HEK293 (cell line): ENCODE measurements at regions not wholly inside any gene's neighbourhood (a gene's known extent, or its start where the extent isn't known, plus 50 kb on each side); places are given as distances from the start of the nearest gene placed in this dataset.

Experiments
- CTCF ChIA-PET: fragments of 350-600 bp; formaldehyde crosslinking; extraction: SDS; loops from one replicate; lab custom pipeline; 2021; ENCODE audit warnings: antibody characterized with exemption; lab: Yijun Ruan, JAX
- POLR2A ChIA-PET: fragments of 300-600 bp; formaldehyde crosslinking; extraction: SDS; loops from one replicate; lab custom pipeline; 2020; ENCODE audit warnings: antibody characterized with exemption, inconsistent platforms; lab: Yijun Ruan, JAX
- H3K27ac ChIP-seq: fragments of 200-500 bp; sonication (Bioruptor generic); 2 replicates; pipeline ENCODE4 v1.5.1; 2014; ENCODE audit warnings: low read depth, low read length, control low read depth, inconsistent platforms; ENCODE audit errors: extremely low read depth
- H3K36me3 ChIP-seq, 2 experiments: fragments of 200-500 bp in 1 of 2; sonication (Bioruptor generic) in 1 of 2; 1 replicate in 1 of 2; 2 replicates in 1 of 2; pipeline ENCODE4 v1.5.1; 2014 to 2017; ENCODE audit warnings: inconsistent platforms in 2 of 2, low read length in 2 of 2; ENCODE audit not compliant: control insufficient read depth in 2 of 2, insufficient read depth in 1 of 2
- H3K4me1 ChIP-seq: fragments of 200-500 bp; sonication (Bioruptor generic); 2 replicates; pipeline ENCODE4 v1.5.1; 2014; ENCODE audit warnings: mild to moderate bottlenecking, low read length, inconsistent platforms; ENCODE audit not compliant: control insufficient read depth, insufficient read depth
- H3K4me3 ChIP-seq: 2 replicates; pipeline ENCODE4 v1.5.1; 2011; ENCODE audit warnings: low read depth, mild to moderate bottlenecking, control low read depth, low read length, moderate library complexity
- H3K9me3 ChIP-seq: fragments of 200-500 bp; sonication (Bioruptor generic); 2 replicates; pipeline ENCODE4 v1.5.1; 2014; ENCODE audit warnings: low read depth, low read length, inconsistent platforms; ENCODE audit not compliant: control insufficient read depth, insufficient read depth
- HOXA7 ChIP-seq: sonication (generic); formaldehyde crosslinking; IDR thresholded peaks from 2 replicates; pipeline ENCODE4 v1.8.1; 2022; ENCODE audit warnings: missing genetic modification reagents, borderline replicate concordance
- KLF8 ChIP-seq: fragments of 450-650 bp; formaldehyde crosslinking; IDR thresholded peaks from 2 replicates; pipeline ENCODE4 v1.5.1; 2016; ENCODE audit warnings: missing biosample characterization, missing genetic modification characterization
- OVOL3 ChIP-seq: fragments of 450-650 bp; formaldehyde crosslinking; IDR thresholded peaks from 2 replicates; pipeline ENCODE4 v1.5.1; 2016; ENCODE audit warnings: missing biosample characterization, missing genetic modification characterization
- SP3 ChIP-seq: fragments of 450-650 bp; formaldehyde crosslinking; IDR thresholded peaks from 2 replicates; pipeline ENCODE4 v1.5.1; 2016; ENCODE audit warnings: missing biosample characterization, missing genetic modification characterization
- TRIM28 ChIP-seq: IDR thresholded peaks from 2 replicates; pipeline ENCODE4 v1.6.1; 2011; ENCODE audit warnings: low read length, control low read depth, borderline replicate concordance
- YY1 ChIP-seq: fragments of 450-650 bp; formaldehyde crosslinking; IDR thresholded peaks from 2 replicates; pipeline ENCODE4 v1.5.1; 2018; ENCODE audit warnings: missing biosample characterization, missing genetic modification characterization
- ZBTB1 ChIP-seq: fragments of 450-650 bp; formaldehyde crosslinking; IDR thresholded peaks from 2 replicates; pipeline ENCODE4 v1.5.1; 2016; ENCODE audit warnings: missing biosample characterization, missing genetic modification characterization
- ZBTB8A ChIP-seq: fragments of 450-650 bp; formaldehyde crosslinking; IDR thresholded peaks from 2 replicates; pipeline ENCODE4 v1.5.1; 2016; ENCODE audit warnings: missing biosample characterization, missing genetic modification characterization
- ZFP69B ChIP-seq: fragments of 450-650 bp; formaldehyde crosslinking; IDR thresholded peaks from 2 replicates; pipeline ENCODE4 v1.5.1; 2016; ENCODE audit warnings: missing biosample characterization, missing genetic modification characterization
- ZNF112 ChIP-seq: fragments of 450-650 bp; formaldehyde crosslinking; IDR thresholded peaks from 2 replicates; pipeline ENCODE4 v1.5.0; 2017; ENCODE audit warnings: missing biosample characterization, missing genetic modification characterization
- ZNF16 ChIP-seq: fragments of 450-650 bp; formaldehyde crosslinking; IDR thresholded peaks from 2 replicates; pipeline ENCODE4 v1.5.1; 2016; ENCODE audit warnings: low read depth, missing biosample characterization, missing genetic modification characterization
- ZNF175 ChIP-seq: fragments of 450-650 bp; formaldehyde crosslinking; IDR thresholded peaks from 2 replicates; pipeline ENCODE4 v1.5.1; 2016; ENCODE audit warnings: missing biosample characterization, missing genetic modification characterization
- ZNF19 ChIP-seq: fragments of 450-650 bp; formaldehyde crosslinking; IDR thresholded peaks from 2 replicates; pipeline ENCODE4; 2016; ENCODE audit warnings: missing biosample characterization, missing genetic modification characterization, low read depth
- ZNF202 ChIP-seq: fragments of 450-650 bp; formaldehyde crosslinking; IDR thresholded peaks from 2 replicates; pipeline ENCODE4 v1.5.1; 2016; ENCODE audit warnings: missing biosample characterization, missing genetic modification characterization, borderline replicate concordance
- ZNF23 ChIP-seq: fragments of 450-650 bp; formaldehyde crosslinking; IDR thresholded peaks from 2 replicates; pipeline ENCODE4 v1.5.1; 2016; ENCODE audit warnings: missing biosample characterization, missing genetic modification characterization, borderline replicate concordance
- ZNF24 ChIP-seq: fragments of 450-650 bp; formaldehyde crosslinking; IDR thresholded peaks from 2 replicates; pipeline ENCODE4 v1.5.1; 2016; ENCODE audit warnings: missing biosample characterization, missing genetic modification characterization
- ZNF292 ChIP-seq: fragments of 450-650 bp; formaldehyde crosslinking; IDR thresholded peaks from 2 replicates; pipeline ENCODE4 v1.5.1; 2016; ENCODE audit warnings: low read depth, missing biosample characterization, missing genetic modification characterization, borderline replicate concordance
- ZNF302 ChIP-seq: fragments of 450-650 bp; formaldehyde crosslinking; IDR thresholded peaks from 2 replicates; pipeline ENCODE4 v1.5.1; 2016; ENCODE audit warnings: missing biosample characterization, missing genetic modification characterization, low read depth
- ZNF391 ChIP-seq: fragments of 450-650 bp; formaldehyde crosslinking; IDR thresholded peaks from 2 replicates; pipeline ENCODE4 v1.5.1; 2016; ENCODE audit warnings: low read depth, missing biosample characterization, missing genetic modification characterization, borderline replicate concordance
- ZSCAN16 ChIP-seq: fragments of 450-650 bp; formaldehyde crosslinking; IDR thresholded peaks from 2 replicates; pipeline ENCODE4 v1.5.1; 2016; ENCODE audit warnings: missing biosample characterization, missing genetic modification characterization
- TF ChIP-seq, protein P1 (sequence below): fragments of 450-650 bp; formaldehyde crosslinking; IDR thresholded peaks from 2 replicates; pipeline ENCODE4 v1.5.1; 2016; ENCODE audit warnings: missing biosample characterization, missing genetic modification characterization
- TF ChIP-seq, protein P2 (sequence below): fragments of 450-650 bp; formaldehyde crosslinking; IDR thresholded peaks from 2 replicates; pipeline ENCODE4 v1.5.1; 2016; ENCODE audit warnings: missing biosample characterization, missing genetic modification characterization
- TF ChIP-seq, protein P3 (sequence below): fragments of 450-650 bp; formaldehyde crosslinking; IDR thresholded peaks from 2 replicates; pipeline ENCODE4 v1.5.1; 2016; ENCODE audit warnings: missing biosample characterization, missing genetic modification characterization, borderline replicate concordance

DNA sequence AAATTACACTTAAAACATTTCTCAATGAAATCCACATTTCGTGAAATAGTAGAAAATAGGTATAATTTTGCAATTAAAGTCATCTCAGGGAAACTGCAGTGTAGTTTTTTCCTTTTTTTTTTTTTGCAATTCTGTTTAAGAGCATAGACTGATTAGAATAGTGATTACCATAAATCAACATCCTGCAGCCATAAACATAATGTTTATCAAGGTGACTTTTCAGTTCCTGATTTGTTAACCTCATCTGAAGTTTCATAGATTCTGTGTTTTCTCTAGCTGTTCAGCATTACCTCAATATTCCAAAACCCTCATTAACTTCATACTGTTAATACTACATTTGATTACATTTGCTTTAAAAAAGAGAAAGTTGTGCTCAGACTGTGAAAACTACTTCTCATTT lies 286.3 kb upstream of the DACH1 start:
- TF ChIP-seq ZNF19 (tag by site-specific recombination) (no peak), KLF8 (no peak), ZNF24 (no peak), ZSCAN16 (tag by site-specific recombination) (no peak), ZNF202 (tag by site-specific recombination) (no peak), ZNF391 (tag by site-specific recombination) (no peak), ZFP69B (tag by site-specific recombination) (no peak), ZBTB8A (no peak), ZNF302 (tag by site-specific recombination) (no peak), ZNF292 (tag by site-specific recombination) (no peak), ZNF112 (tag by site-specific recombination) (no peak), ZBTB1 (no peak)
- TF ChIP-seq, protein P1, sequence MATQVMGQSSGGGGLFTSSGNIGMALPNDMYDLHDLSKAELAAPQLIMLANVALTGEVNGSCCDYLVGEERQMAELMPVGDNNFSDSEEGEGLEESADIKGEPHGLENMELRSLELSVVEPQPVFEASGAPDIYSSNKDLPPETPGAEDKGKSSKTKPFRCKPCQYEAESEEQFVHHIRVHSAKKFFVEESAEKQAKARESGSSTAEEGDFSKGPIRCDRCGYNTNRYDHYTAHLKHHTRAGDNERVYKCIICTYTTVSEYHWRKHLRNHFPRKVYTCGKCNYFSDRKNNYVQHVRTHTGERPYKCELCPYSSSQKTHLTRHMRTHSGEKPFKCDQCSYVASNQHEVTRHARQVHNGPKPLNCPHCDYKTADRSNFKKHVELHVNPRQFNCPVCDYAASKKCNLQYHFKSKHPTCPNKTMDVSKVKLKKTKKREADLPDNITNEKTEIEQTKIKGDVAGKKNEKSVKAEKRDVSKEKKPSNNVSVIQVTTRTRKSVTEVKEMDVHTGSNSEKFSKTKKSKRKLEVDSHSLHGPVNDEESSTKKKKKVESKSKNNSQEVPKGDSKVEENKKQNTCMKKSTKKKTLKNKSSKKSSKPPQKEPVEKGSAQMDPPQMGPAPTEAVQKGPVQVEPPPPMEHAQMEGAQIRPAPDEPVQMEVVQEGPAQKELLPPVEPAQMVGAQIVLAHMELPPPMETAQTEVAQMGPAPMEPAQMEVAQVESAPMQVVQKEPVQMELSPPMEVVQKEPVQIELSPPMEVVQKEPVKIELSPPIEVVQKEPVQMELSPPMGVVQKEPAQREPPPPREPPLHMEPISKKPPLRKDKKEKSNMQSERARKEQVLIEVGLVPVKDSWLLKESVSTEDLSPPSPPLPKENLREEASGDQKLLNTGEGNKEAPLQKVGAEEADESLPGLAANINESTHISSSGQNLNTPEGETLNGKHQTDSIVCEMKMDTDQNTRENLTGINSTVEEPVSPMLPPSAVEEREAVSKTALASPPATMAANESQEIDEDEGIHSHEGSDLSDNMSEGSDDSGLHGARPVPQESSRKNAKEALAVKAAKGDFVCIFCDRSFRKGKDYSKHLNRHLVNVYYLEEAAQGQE (tag by site-specific recombination): no peak
- TF ChIP-seq, protein P2, sequence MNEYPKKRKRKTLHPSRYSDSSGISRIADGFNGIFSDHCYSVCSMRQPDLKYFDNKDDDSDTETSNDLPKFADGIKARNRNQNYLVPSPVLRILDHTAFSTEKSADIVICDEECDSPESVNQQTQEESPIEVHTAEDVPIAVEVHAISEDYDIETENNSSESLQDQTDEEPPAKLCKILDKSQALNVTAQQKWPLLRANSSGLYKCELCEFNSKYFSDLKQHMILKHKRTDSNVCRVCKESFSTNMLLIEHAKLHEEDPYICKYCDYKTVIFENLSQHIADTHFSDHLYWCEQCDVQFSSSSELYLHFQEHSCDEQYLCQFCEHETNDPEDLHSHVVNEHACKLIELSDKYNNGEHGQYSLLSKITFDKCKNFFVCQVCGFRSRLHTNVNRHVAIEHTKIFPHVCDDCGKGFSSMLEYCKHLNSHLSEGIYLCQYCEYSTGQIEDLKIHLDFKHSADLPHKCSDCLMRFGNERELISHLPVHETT (tag by site-specific recombination): no peak
- TF ChIP-seq, protein P3, sequence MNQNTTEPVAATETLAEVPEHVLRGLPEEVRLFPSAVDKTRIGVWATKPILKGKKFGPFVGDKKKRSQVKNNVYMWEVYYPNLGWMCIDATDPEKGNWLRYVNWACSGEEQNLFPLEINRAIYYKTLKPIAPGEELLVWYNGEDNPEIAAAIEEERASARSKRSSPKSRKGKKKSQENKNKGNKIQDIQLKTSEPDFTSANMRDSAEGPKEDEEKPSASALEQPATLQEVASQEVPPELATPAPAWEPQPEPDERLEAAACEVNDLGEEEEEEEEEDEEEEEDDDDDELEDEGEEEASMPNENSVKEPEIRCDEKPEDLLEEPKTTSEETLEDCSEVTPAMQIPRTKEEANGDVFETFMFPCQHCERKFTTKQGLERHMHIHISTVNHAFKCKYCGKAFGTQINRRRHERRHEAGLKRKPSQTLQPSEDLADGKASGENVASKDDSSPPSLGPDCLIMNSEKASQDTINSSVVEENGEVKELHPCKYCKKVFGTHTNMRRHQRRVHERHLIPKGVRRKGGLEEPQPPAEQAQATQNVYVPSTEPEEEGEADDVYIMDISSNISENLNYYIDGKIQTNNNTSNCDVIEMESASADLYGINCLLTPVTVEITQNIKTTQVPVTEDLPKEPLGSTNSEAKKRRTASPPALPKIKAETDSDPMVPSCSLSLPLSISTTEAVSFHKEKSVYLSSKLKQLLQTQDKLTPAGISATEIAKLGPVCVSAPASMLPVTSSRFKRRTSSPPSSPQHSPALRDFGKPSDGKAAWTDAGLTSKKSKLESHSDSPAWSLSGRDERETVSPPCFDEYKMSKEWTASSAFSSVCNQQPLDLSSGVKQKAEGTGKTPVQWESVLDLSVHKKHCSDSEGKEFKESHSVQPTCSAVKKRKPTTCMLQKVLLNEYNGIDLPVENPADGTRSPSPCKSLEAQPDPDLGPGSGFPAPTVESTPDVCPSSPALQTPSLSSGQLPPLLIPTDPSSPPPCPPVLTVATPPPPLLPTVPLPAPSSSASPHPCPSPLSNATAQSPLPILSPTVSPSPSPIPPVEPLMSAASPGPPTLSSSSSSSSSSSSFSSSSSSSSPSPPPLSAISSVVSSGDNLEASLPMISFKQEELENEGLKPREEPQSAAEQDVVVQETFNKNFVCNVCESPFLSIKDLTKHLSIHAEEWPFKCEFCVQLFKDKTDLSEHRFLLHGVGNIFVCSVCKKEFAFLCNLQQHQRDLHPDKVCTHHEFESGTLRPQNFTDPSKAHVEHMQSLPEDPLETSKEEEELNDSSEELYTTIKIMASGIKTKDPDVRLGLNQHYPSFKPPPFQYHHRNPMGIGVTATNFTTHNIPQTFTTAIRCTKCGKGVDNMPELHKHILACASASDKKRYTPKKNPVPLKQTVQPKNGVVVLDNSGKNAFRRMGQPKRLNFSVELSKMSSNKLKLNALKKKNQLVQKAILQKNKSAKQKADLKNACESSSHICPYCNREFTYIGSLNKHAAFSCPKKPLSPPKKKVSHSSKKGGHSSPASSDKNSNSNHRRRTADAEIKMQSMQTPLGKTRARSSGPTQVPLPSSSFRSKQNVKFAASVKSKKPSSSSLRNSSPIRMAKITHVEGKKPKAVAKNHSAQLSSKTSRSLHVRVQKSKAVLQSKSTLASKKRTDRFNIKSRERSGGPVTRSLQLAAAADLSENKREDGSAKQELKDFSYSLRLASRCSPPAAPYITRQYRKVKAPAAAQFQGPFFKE (tag by site-specific recombination): no peak
- Histone ChIP-seq H3K27ac (no peak overlapping the region), H3K9me3 (no peaks in the 10 kb centered on the region), H3K36me3 (no peaks in the 10 kb centered on the region), H3K4me3 (no peak overlapping the region), H3K4me1 (no peaks in the 10 kb centered on the region)
- CTCF ChIA-PET: interaction anchor here (0.8 kb wide), 1 partner anchor 543 kb away, joined by 3 read pairs; no protein-coding TSS in a partner anchor
- POLR2A ChIA-PET: no interaction called here

DNA sequence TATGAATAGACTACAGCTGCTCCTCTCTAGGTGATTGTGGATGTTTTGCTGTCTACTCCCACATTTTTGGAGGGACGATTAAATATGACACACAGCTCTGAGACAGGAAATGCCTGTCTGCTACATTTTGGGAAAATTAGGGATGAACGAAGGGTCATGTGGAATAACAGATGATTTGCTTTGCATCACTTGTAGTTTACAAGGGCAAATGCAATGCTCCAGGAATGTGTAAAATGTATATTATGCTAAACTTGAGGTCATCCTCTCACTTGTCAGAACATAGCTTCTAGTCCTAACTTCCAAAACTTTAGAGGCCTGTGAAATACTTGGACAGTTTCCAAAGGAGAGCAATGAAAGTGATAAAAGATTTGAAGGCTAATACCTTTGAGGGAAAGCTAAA lies 284.2 kb upstream of the DACH1 start:
- Histone ChIP-seq H3K27ac (no peak overlapping the region), H3K4me3 (no peak overlapping the region), H3K36me3 (no peaks in the 10 kb centered on the region), H3K9me3 (no peaks in the 10 kb centered on the region), H3K4me1 (no peaks in the 10 kb centered on the region)
- ChIA-PET CTCF (no interaction called here), POLR2A (interaction anchor here (0.6 kb wide), 1 partner anchor 1062 kb away, joined by 5 read pairs; no protein-coding TSS in a partner anchor)
- TF ChIP-seq YY1 (tag by site-specific recombination) (no peak), SP3 (no peak), OVOL3 (tag by site-specific recombination) (no peak), ZNF16 (tag by site-specific recombination) (no peak), HOXA7 (no peak), ZNF175 (tag by site-specific recombination) (no peak), ZNF23 (tag by site-specific recombination) (no peak), TRIM28 (no peak)
- TF ChIP-seq, protein P1 (tag by site-specific recombination): no peak
